K562 (cell line): ENCODE measurements at regions not wholly inside any gene's neighbourhood (a gene's known extent, or its start where the extent isn't known, plus 50 kb on each side); places are given as distances from the start of the nearest gene placed in this dataset.

Source experiments
- BRF1 ChIP-seq: IDR thresholded peaks from 3 replicates; pipeline ENCODE4 v1.6.1; 2011; ENCODE audit warnings: borderline replicate concordance, mild to moderate bottlenecking; ENCODE audit not compliant: insufficient read length; ENCODE audit errors: extremely low read depth
- CLOCK ChIP-seq: fragments of 250-450 bp; sonication (Bioruptor Pico); IDR thresholded peaks from 2 replicates; pipeline ENCODE4 v1.4.0; 2020; ENCODE audit warnings: mild to moderate bottlenecking, moderate library complexity, borderline replicate concordance
- CSDE1 ChIP-seq, 2 experiments: fragments of 450-650 bp; IDR thresholded peaks; 2 replicates each; pipeline ENCODE4 v1.6.1; 2016; ENCODE audit warnings: mild to moderate bottlenecking in 1 of 2
- CXXC5 ChIP-seq: fragments of 250-450 bp; sonication (Bioruptor Pico); IDR thresholded peaks from 2 replicates; pipeline ENCODE4 v1.8.0; 2022; ENCODE audit warnings: inconsistent platforms, mild to moderate bottlenecking, moderate library complexity
- FOXA1 ChIP-seq: fragments of 450-650 bp; IDR thresholded peaks from 2 replicates; pipeline ENCODE4 v1.6.1; 2016; ENCODE audit warnings: mild to moderate bottlenecking, borderline replicate concordance
- HDAC3 ChIP-seq: fragments of 450-650 bp; IDR thresholded peaks from 2 replicates; pipeline ENCODE4 v1.6.1; 2018; ENCODE audit warnings: borderline replicate concordance, mild to moderate bottlenecking, moderate library complexity; ENCODE audit not compliant: partially characterized antibody
- RBM22 ChIP-seq: fragments of 200-400 bp; formaldehyde crosslinking; IDR thresholded peaks from 2 replicates; pipeline ENCODE4 v1.6.1; 2018; ENCODE audit warnings: low read length, low read depth; ENCODE audit not compliant: poor library complexity, severe bottlenecking
- SMARCE1 ChIP-seq: fragments of 450-650 bp; IDR thresholded peaks from 2 replicates; pipeline ENCODE4 v1.7.1; 2016; ENCODE audit warnings: mild to moderate bottlenecking
- TCF3 ChIP-seq: sonication (generic); formaldehyde crosslinking; IDR thresholded peaks from 2 replicates; pipeline ENCODE4 v1.4.0; 2020; ENCODE audit warnings: mild to moderate bottlenecking, missing genetic modification reagents
- THRA ChIP-seq: fragments of 450-650 bp; IDR thresholded peaks from 2 replicates; pipeline ENCODE4 v1.6.1; 2017; ENCODE audit warnings: mild to moderate bottlenecking, moderate library complexity
- TSHZ1 ChIP-seq: fragments of 250-450 bp; sonication (Bioruptor Pico); IDR thresholded peaks from 2 replicates; pipeline ENCODE4 v1.4.0; 2020; ENCODE audit warnings: mild to moderate bottlenecking, moderate library complexity
- ZBTB33 ChIP-seq: sonication (generic); formaldehyde crosslinking; IDR thresholded peaks from 2 replicates; pipeline ENCODE4 v1.8.1; 2023; ENCODE audit warnings: mild to moderate bottlenecking, missing genetic modification reagents
- ZZZ3 ChIP-seq: fragments of 450-650 bp; IDR thresholded peaks from 2 replicates; pipeline ENCODE4 v1.6.1; 2016; ENCODE audit warnings: antibody characterized with exemption, mild to moderate bottlenecking, moderate library complexity

- TF ChIP-seq CLOCK (CRISPR knock-in tag) (no peak), BRF1 (no peak), ZZZ3 (no peak), SMARCE1 (no peak), HDAC3 (no peak), CSDE1 (IDR thresholded peaks at IDR 0.05) (no peak), TSHZ1 (no peak), RBM22 (no peak), FOXA1 (no peak), ZBTB33 (no peak), CXXC5 (CRISPR knock-in tag) (no peak), TCF3 (no peak), THRA (no peak)
Measured at GRCh38 chr18:78457011-78457410, 522.6 kb upstream of the SALL3 start (continued).
